ENCODE measurements at regions not wholly inside any gene's neighbourhood (a gene's known extent, or its start where the extent isn't known, plus 50 kb on each side); places are given as distances from the start of the nearest gene placed in this dataset.

- no peak overlapping the region for H3K4me3 ChIP-seq (ENCODE audit: low read length)
- no peak overlapping the region for H3K27ac ChIP-seq (ENCODE audit: low read length)
- H3K9me2 ChIP-seq (ENCODE audit: insufficient read depth, low read length) = no peaks in the 10 kb centered on the region
- no peaks in the 10 kb centered on the region for H3K9me3 ChIP-seq (ENCODE audit: low read length)
- H3K79me2 ChIP-seq (replicated peaks; ENCODE audit: insufficient read depth, low read length) = no peaks in the 10 kb centered on the region
- no peaks in the 10 kb centered on the region for H3K27me3 ChIP-seq (ENCODE audit: insufficient read depth, low read depth, low read length)
- TF ChIP-seq TAF1 (IDR thresholded peaks at IDR 0.05; ENCODE audit: low read depth) (no peak), POLR2AphosphoS5 (IDR thresholded peaks at IDR 0.05) (no peak), RAD21 (conservative IDR thresholded peaks at IDR 0.05) (no peak), REST (IDR thresholded peaks at IDR 0.05; ENCODE audit: borderline replicate concordance) (no peak), EZH2 (IDR thresholded peaks at IDR 0.05; ENCODE audit: borderline replicate concordance, insufficient read depth, low read length, poor library complexity, severe bottlenecking) (no peak), EP300 (conservative IDR thresholded peaks at IDR 0.05; ENCODE audit: poor library complexity, severe bottlenecking) (no peak), SMC3 (conservative IDR thresholded peaks at IDR 0.05; ENCODE audit: poor library complexity) (no peak)
- H3K36me3 ChIP-seq (ENCODE audit: insufficient read depth, low read length) = no peaks in the 10 kb centered on the region
- no peaks in the 10 kb centered on the region for H3F3A ChIP-seq (ENCODE audit: insufficient read depth, low read length, poor library complexity, severe bottlenecking)
- H4K20me1 ChIP-seq (ENCODE audit: insufficient read depth) = no peaks in the 10 kb centered on the region
- no peak overlapping the region for H3K9ac ChIP-seq (ENCODE audit: low read length)
- no peak overlapping the region for H2AFZ ChIP-seq (ENCODE audit: low read depth, low read length)
- H3K4me2 ChIP-seq (ENCODE audit: low read length) = no peak overlapping the region
Observed at GRCh38 chr2:221064880-221065279, 507.2 kb downstream of the EPHA4 start.

- no peak overlapping the region for H3K27ac ChIP-seq (ENCODE audit: low read length)
- H3K4me3 ChIP-seq (ENCODE audit: low read length) = no peak overlapping the region
- TF ChIP-seq REST (IDR thresholded peaks at IDR 0.05; ENCODE audit: borderline replicate concordance) (no peak), TAF1 (IDR thresholded peaks at IDR 0.05; ENCODE audit: low read depth) (no peak), EZH2 (IDR thresholded peaks at IDR 0.05; ENCODE audit: borderline replicate concordance, insufficient read depth, low read length, poor library complexity, severe bottlenecking) (no peak), EP300 (conservative IDR thresholded peaks at IDR 0.05; ENCODE audit: poor library complexity, severe bottlenecking) (no peak), RAD21 (conservative IDR thresholded peaks at IDR 0.05) (no peak), SMC3 (conservative IDR thresholded peaks at IDR 0.05; ENCODE audit: poor library complexity) (no peak), CTCF (IDR thresholded peaks at IDR 0.05; ENCODE audit: poor library complexity, severe bottlenecking) (no peak), POLR2AphosphoS5 (IDR thresholded peaks at IDR 0.05) (no peak), MXI1 (conservative IDR thresholded peaks at IDR 0.05; ENCODE audit: poor library complexity, severe bottlenecking) (no peak)
- H3K79me2 ChIP-seq (replicated peaks; ENCODE audit: insufficient read depth, low read length) = no peaks in the 10 kb centered on the region
- no peak overlapping the region for H3K9ac ChIP-seq (ENCODE audit: low read length)
- no peaks in the 10 kb centered on the region for H4K20me1 ChIP-seq (ENCODE audit: insufficient read depth)
- no peak overlapping the region for H3K4me2 ChIP-seq (ENCODE audit: low read length)
- no peaks in the 10 kb centered on the region for H3K9me3 ChIP-seq (ENCODE audit: low read length)
- no peaks in the 10 kb centered on the region for H3K9me2 ChIP-seq (ENCODE audit: insufficient read depth, low read length)
- no peaks in the 10 kb centered on the region for H3K27me3 ChIP-seq (ENCODE audit: insufficient read depth, low read depth, low read length)
- H3F3A ChIP-seq (ENCODE audit: insufficient read depth, low read length, poor library complexity, severe bottlenecking) = no peaks in the 10 kb centered on the region
- H2AFZ ChIP-seq (ENCODE audit: low read depth, low read length) = no peak overlapping the region
- no peaks in the 10 kb centered on the region for H3K36me3 ChIP-seq (ENCODE audit: insufficient read depth, low read length)
Observed at GRCh38 chr2:221068123-221068522, 504.0 kb downstream of the EPHA4 start.
